ENCODE measurements at regions not wholly inside any gene's neighbourhood (a gene's known extent, or its start where the extent isn't known, plus 50 kb on each side); places are given as distances from the start of the nearest gene placed in this dataset.
"Not testable (repeated sequence)": the region's sequence is repeated elsewhere in the genome, so short reads cannot be mapped to it uniquely, and the experiment has no call there.

DNA sequence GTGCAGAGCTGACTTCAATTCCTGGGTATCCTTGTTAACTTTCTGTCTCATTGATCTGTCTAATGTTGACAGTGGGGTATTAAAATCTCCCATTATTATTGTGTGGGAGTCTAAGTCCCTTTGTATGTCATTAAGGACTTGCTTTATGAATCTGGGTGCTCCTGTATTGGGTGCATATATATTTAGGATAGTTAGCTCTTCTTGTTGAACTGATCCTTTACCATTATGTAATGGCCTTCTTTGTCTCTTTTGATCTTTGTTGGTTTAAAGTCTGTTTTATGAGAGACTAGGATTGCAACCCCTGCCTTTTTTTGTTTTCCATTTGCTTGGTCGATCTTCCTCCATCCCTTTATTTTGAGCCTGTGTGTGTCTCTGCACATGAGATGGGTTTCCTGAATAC is 5269.5 kb upstream of the TPTE start:
- not testable (repeated sequence) for DNase-seq
